IMR-90 (cell line): ENCODE measurements at regions not wholly inside any gene's neighbourhood (a gene's known extent, or its start where the extent isn't known, plus 50 kb on each side); places are given as distances from the start of the nearest gene placed in this dataset.

Source experiments
- ATAC-seq: fragments of 200-7000 bp; cut with Tn5 transposase; 2 replicates; pipeline ENCODE4 v1.9.1; 2020; ENCODE audit warnings: low read depth, mild to moderate bottlenecking, moderate library complexity
- BruUV-seq: library from RNA; stranded (reverse); fragments of 400-500 nt; replicated peaks from 2 replicates; lab custom pipeline; 2021; lab: Mats Ljungman, UMichigan
- CTCF ChIA-PET: fragments of 300-600 bp; formaldehyde crosslinking; extraction: SDS; loops from one replicate; lab custom pipeline; 2021; ENCODE audit warnings: antibody characterized with exemption; lab: Yijun Ruan, JAX
- POLR2A ChIA-PET: fragments of 300-600 bp; sonication (Branson Sonifier 250); formaldehyde crosslinking; loops from one replicate; lab custom pipeline; 2022; ENCODE audit warnings: antibody characterized with exemption; ENCODE audit not compliant: unreplicated experiment; lab: Charles Lee
- DNase-seq: peaks from one replicate; pipeline ENCODE4 v3.0.0; 2013
- H2AFZ ChIP-seq: replicated peaks from 2 replicates; pipeline ENCODE3; 2013; ENCODE audit warnings: low read length, mild to moderate bottlenecking; ENCODE audit not compliant: poor library complexity
- H2AK5ac ChIP-seq: 2 replicates; pipeline ENCODE4 v1.6.1; 2013; ENCODE audit warnings: low read depth, low read length, inconsistent platforms
- H2AK9ac ChIP-seq: replicated peaks from 2 replicates; pipeline ENCODE3; 2013; ENCODE audit warnings: mild to moderate bottlenecking, low read depth, low read length, moderate library complexity; ENCODE audit not compliant: poor library complexity
- H2BK120ac ChIP-seq: 2 replicates; pipeline ENCODE4 v1.6.1; 2013; ENCODE audit warnings: low read depth, low read length, inconsistent platforms
- H2BK15ac ChIP-seq: 3 replicates; pipeline ENCODE4 v1.6.1; 2013; ENCODE audit warnings: low read depth, low read length, inconsistent platforms
- H2BK20ac ChIP-seq: 2 replicates; pipeline ENCODE4 v1.6.1; 2013; ENCODE audit warnings: low read depth, mild to moderate bottlenecking, inconsistent platforms, low read length, moderate library complexity
- H2BK5ac ChIP-seq: 2 replicates; pipeline ENCODE4 v1.6.1; 2013; ENCODE audit warnings: mild to moderate bottlenecking, low read depth, low read length, inconsistent platforms; ENCODE audit not compliant: poor library complexity, severe bottlenecking
- H3K14ac ChIP-seq: replicated peaks from 2 replicates; pipeline ENCODE4 v1.6.1; 2013; ENCODE audit warnings: low read depth, low read length, inconsistent platforms
- H3K18ac ChIP-seq: 2 replicates; pipeline ENCODE4 v1.6.1; 2013; ENCODE audit warnings: low read depth, low read length, control low read depth
- H3K23ac ChIP-seq: 2 replicates; pipeline ENCODE4 v1.6.1; 2013; ENCODE audit warnings: low read depth, low read length, inconsistent platforms
- H3K27ac ChIP-seq: 2 replicates; pipeline ENCODE4 v1.5.1; 2013; ENCODE audit warnings: mild to moderate bottlenecking, control low read depth, low read length; ENCODE audit not compliant: insufficient read depth
- H3K27me3 ChIP-seq: 2 replicates; pipeline ENCODE4 v1.6.1; 2013; ENCODE audit warnings: low read length; ENCODE audit not compliant: control insufficient read depth, insufficient read depth
- H3K36me3 ChIP-seq: 2 replicates; pipeline ENCODE4 v1.6.1; 2013; ENCODE audit warnings: low read length, mixed read lengths; ENCODE audit not compliant: control insufficient read depth, insufficient read depth
- H3K4ac ChIP-seq: 2 replicates; pipeline ENCODE4 v1.6.1; 2013; ENCODE audit warnings: low read depth, low read length, inconsistent platforms
- H3K4me1 ChIP-seq: 2 replicates; pipeline ENCODE4 v1.6.1; 2013; ENCODE audit warnings: low read length, mixed read lengths; ENCODE audit not compliant: control insufficient read depth, insufficient read depth
- H3K4me2 ChIP-seq: 2 replicates; pipeline ENCODE4 v1.6.1; 2013; ENCODE audit warnings: low read depth, mild to moderate bottlenecking, control low read depth, low read length, moderate library complexity
- H3K4me3 ChIP-seq: 2 replicates; pipeline ENCODE4 v1.5.1; 2013; ENCODE audit warnings: low read depth, mild to moderate bottlenecking, control low read depth, low read length, moderate library complexity; ENCODE audit not compliant: insufficient read depth
- H3K56ac ChIP-seq: 2 replicates; pipeline ENCODE4 v1.6.1; 2013; ENCODE audit warnings: low read length, inconsistent platforms; ENCODE audit not compliant: insufficient read depth; ENCODE audit errors: extremely low read depth
- H3K79me1 ChIP-seq, 2 experiments: 2 replicates each; pipeline ENCODE4 v1.6.1; 2013; ENCODE audit warnings: low read length in 2 of 2, inconsistent platforms in 1 of 2, low read depth in 1 of 2
- H3K9ac ChIP-seq: 2 replicates; pipeline ENCODE4 v1.6.1; 2013; ENCODE audit warnings: low read depth, low read length, control low read depth
- H3K9me1 ChIP-seq: 2 replicates; pipeline ENCODE4 v1.6.1; 2013; ENCODE audit warnings: low read length, inconsistent platforms; ENCODE audit not compliant: insufficient read depth
- H3K9me3 ChIP-seq: 2 replicates; pipeline ENCODE4 v1.6.1; 2013; ENCODE audit warnings: low read length; ENCODE audit not compliant: control insufficient read depth, insufficient read depth
- H4K20me1 ChIP-seq: 2 replicates; pipeline ENCODE4 v1.6.1; 2013; ENCODE audit warnings: low read length, inconsistent platforms; ENCODE audit not compliant: insufficient read depth
- H4K5ac ChIP-seq: 2 replicates; pipeline ENCODE4 v1.6.1; 2013; ENCODE audit warnings: mild to moderate bottlenecking, low read depth, low read length, control low read depth
- H4K8ac ChIP-seq, 2 experiments: 2 replicates each; pipeline ENCODE4 v1.6.1; 2013; ENCODE audit warnings: low read depth in 2 of 2, low read length in 2 of 2, control low read depth in 1 of 2, inconsistent platforms in 1 of 2
- H4K91ac ChIP-seq: 2 replicates; pipeline ENCODE4 v1.6.1; 2013; ENCODE audit warnings: low read depth, low read length, inconsistent platforms; ENCODE audit not compliant: insufficient read depth
- BHLHE40 ChIP-seq: fragments of 150-350 bp; IDR thresholded peaks from 2 replicates; pipeline ENCODE4 v1.6.1; 2016; ENCODE audit warnings: mild to moderate bottlenecking, low read depth, low read length
- CEBPB ChIP-seq: IDR thresholded peaks from 2 replicates; pipeline ENCODE4 v1.6.1; 2012; ENCODE audit warnings: low read depth, low read length, improper control_type of control experiment
- CHD1 ChIP-seq: IDR thresholded peaks from 2 replicates; pipeline ENCODE4 v1.6.1; 2012; ENCODE audit warnings: low read depth, low read length, improper control_type of control experiment
- CTCF ChIP-seq: conservative IDR thresholded peaks from 2 replicates; pipeline ENCODE4 v1.5.1; 2012; ENCODE audit warnings: mild to moderate bottlenecking, low read depth, low read length, improper control_type of control experiment
- ELK1 ChIP-seq: fragments of 150-350 bp; IDR thresholded peaks from 2 replicates; pipeline ENCODE4 v1.6.1; 2016; ENCODE audit warnings: low read depth, mild to moderate bottlenecking, low read length, moderate library complexity, borderline replicate concordance
- FOS ChIP-seq: fragments of 150-350 bp; IDR thresholded peaks from 2 replicates; pipeline ENCODE4 v1.6.1; 2016; ENCODE audit warnings: low read depth, low read length
- MAFK ChIP-seq: IDR thresholded peaks from 2 replicates; pipeline ENCODE4 v1.6.1; 2012; ENCODE audit warnings: low read depth, low read length, improper control_type of control experiment
- MAZ ChIP-seq: IDR thresholded peaks from 2 replicates; pipeline ENCODE4 v1.6.1; 2012; ENCODE audit warnings: low read depth, mild to moderate bottlenecking, low read length, improper control_type of control experiment, moderate library complexity, borderline replicate concordance
- MXI1 ChIP-seq: IDR thresholded peaks from 2 replicates; pipeline ENCODE4 v1.6.1; 2012; ENCODE audit warnings: low read depth, mild to moderate bottlenecking, low read length, moderate library complexity, borderline replicate concordance
- NFE2L2 ChIP-seq: fragments of 150-350 bp; IDR thresholded peaks from 2 replicates; pipeline ENCODE4 v1.6.1; 2016; ENCODE audit warnings: low read depth, mild to moderate bottlenecking, low read length
- POLR2A ChIP-seq: IDR thresholded peaks from 2 replicates; pipeline ENCODE4 v1.6.1; 2012; ENCODE audit warnings: mild to moderate bottlenecking, low read depth, low read length
- RAD21 ChIP-seq: IDR thresholded peaks from 2 replicates; pipeline ENCODE4 v1.6.1; 2012; ENCODE audit warnings: low read length, improper control_type of control experiment
- RCOR1 ChIP-seq: IDR thresholded peaks from 2 replicates; pipeline ENCODE4 v1.6.1; 2012; ENCODE audit warnings: mild to moderate bottlenecking, low read length, improper control_type of control experiment; ENCODE audit not compliant: insufficient replicate concordance
- RFX5 ChIP-seq: IDR thresholded peaks from 2 replicates; pipeline ENCODE4 v1.8.0; 2012; ENCODE audit warnings: low read depth, mild to moderate bottlenecking, low read length, moderate library complexity
- SMC3 ChIP-seq: fragments of 150-350 bp; IDR thresholded peaks from 2 replicates; pipeline ENCODE4 v1.6.1; 2016; ENCODE audit warnings: low read depth, mild to moderate bottlenecking, antibody characterized with exemption, low read length, moderate library complexity
- USF2 ChIP-seq: fragments of 150-350 bp; IDR thresholded peaks from 2 replicates; pipeline ENCODE4 v1.6.1; 2017; ENCODE audit warnings: mild to moderate bottlenecking, antibody characterized with exemption, low read length, low read depth
- WGBS, 2 experiments: methylation state at CpG; one replicate each; pipeline versions ENCODE4 v1.1.5 to v1.1.7; 2013; ENCODE audit warnings: missing lambda C conversion rate in 2 of 2; ENCODE audit not compliant: insufficient read length in 1 of 2; ENCODE audit errors: extremely low coverage in 2 of 2; 5-methylcytosine and 5-hydroxymethylcytosine counted together
- dilution Hi-C: fragments of 300-500 bp; cut with HindIII; formaldehyde crosslinking; loops from one replicate; pipeline ENCODE4 v1.14.3; 2018; ENCODE audit warnings: low sequenced_read_pairs; ENCODE audit not compliant: unreplicated experiment
- in situ Hi-C: fragments of 300-500 bp; cut with MboI; formaldehyde crosslinking; loops from 3 replicates; pipeline ENCODE4 v1.14.3; 2019; ENCODE audit warnings: low sequenced_read_pairs, inconsistent platforms, mixed read lengths
- intact Hi-C: fragments of 100-400 bp; cut with micrococcal nuclease; formaldehyde crosslinking; loops from 2 replicates; pipeline ENCODE4 v1.10.0; 2022

- Histone ChIP-seq H4K20me1 (no peaks in the 10 kb centered on the region), H3K27ac (no peak overlapping the region), H3K27me3 (no peaks in the 10 kb centered on the region), H3K14ac (no peak overlapping the region), H4K5ac (no peak overlapping the region), H3K23ac (no peak overlapping the region), H3K56ac (no peak overlapping the region), H3K4me3 (no peak overlapping the region), H3K9me3 (no peaks in the 10 kb centered on the region; the same call in 1 of the 2 replicates), H2BK120ac (no peak overlapping the region), H2AK9ac (no peak overlapping the region), H2AFZ (no peak overlapping the region), H3K4me2 (no peak overlapping the region), H2BK20ac (no peak overlapping the region), H4K8ac (no peak overlapping the region), H3K36me3 (no peaks in the 10 kb centered on the region), H2BK15ac (no peak overlapping the region), H4K91ac (no peak overlapping the region), H3K18ac (no peak overlapping the region), H2AK5ac (no peak overlapping the region), H3K4me1 (no peaks in the 10 kb centered on the region), H3K4ac (no peak overlapping the region), H3K9me1 (no peaks in the 10 kb centered on the region), H2BK5ac (no peak overlapping the region), H3K79me1 (no peaks in the 10 kb centered on the region), H3K9ac (no peak overlapping the region)
- in situ Hi-C loops (no loop called here), dilution Hi-C loops (no loop called here), intact Hi-C loops (no loop called here)
- TF ChIP-seq NFE2L2 (no peak), POLR2A (no peak), USF2 (no peak), MXI1 (no peak), BHLHE40 (no peak), RFX5 (no peak), MAFK (no peak), CTCF (no peak), SMC3 (no peak), ELK1 (no peak), MAZ (no peak), CHD1 (no peak), RCOR1 (no peak), CEBPB (no peak), RAD21 (no peak), FOS (no peak)
- DNase-seq (no peak), ATAC-seq (no peak)
- POLR2A ChIA-PET: no interaction called here
- CTCF ChIA-PET: no interaction called here
- no TSS peak for BruUV-seq
- WGBS, 2 experiments: 40% methylated on average over 2 of the region's 2 CpGs; no CpG with 5 or more reads in 1 of the 2 experiments
Observed at GRCh38 chr13:52936806-52937205, 88.4 kb upstream of the PCDH8 start.
